Neural progenitor cell (in vitro differentiated cells): ENCODE measurements at regions not wholly inside any gene's neighbourhood (a gene's known extent, or its start where the extent isn't known, plus 50 kb on each side); places are given as distances from the start of the nearest gene placed in this dataset.

Experiments
- DNase-seq: peaks from one replicate; pipeline ENCODE4 v3.0.0-alpha.2; 2016; ENCODE audit warnings: low spot score
- H2AFZ ChIP-seq: fragments of 200-600 bp; sonication (generic); replicated peaks from 2 replicates; pipeline ENCODE4 v1.6.1; 2016; ENCODE audit warnings: antibody characterized with exemption
- H3F3A ChIP-seq: fragments of 200-600 bp; sonication (generic); 2 replicates; pipeline ENCODE4 v1.6.1; 2016; ENCODE audit warnings: antibody characterized with exemption, low read depth
- H3K27ac ChIP-seq: fragments of 200-600 bp; sonication (generic); 2 replicates; pipeline ENCODE4 v1.5.1; 2016; ENCODE audit warnings: mild to moderate bottlenecking
- H3K27me3 ChIP-seq: fragments of 200-600 bp; sonication (generic); 2 replicates; pipeline ENCODE4 v1.6.1; 2016; ENCODE audit warnings: mild to moderate bottlenecking, moderate library complexity
- H3K36me3 ChIP-seq: fragments of 200-600 bp; sonication (generic); 2 replicates; pipeline ENCODE4 v1.5.1; 2016
- H3K4me1 ChIP-seq: fragments of 200-600 bp; sonication (generic); 2 replicates; pipeline ENCODE4 v1.6.1; 2016; ENCODE audit warnings: mixed run types
- H3K4me2 ChIP-seq: fragments of 200-600 bp; sonication (generic); 2 replicates; pipeline ENCODE4 v1.6.1; 2016
- H3K4me3 ChIP-seq: fragments of 200-600 bp; sonication (generic); 2 replicates; pipeline ENCODE4 v1.5.1; 2016
- H3K79me2 ChIP-seq: fragments of 200-600 bp; sonication (generic); 2 replicates; pipeline ENCODE4 v1.6.1; 2016; ENCODE audit warnings: low read depth
- H3K9ac ChIP-seq: fragments of 200-600 bp; sonication (generic); 2 replicates; pipeline ENCODE4 v1.6.1; 2016
- H3K9me3 ChIP-seq: fragments of 200-600 bp; sonication (generic); 2 replicates; pipeline ENCODE4 v1.5.1; 2016; ENCODE audit warnings: low read depth
- H4K20me1 ChIP-seq: fragments of 200-600 bp; sonication (generic); 2 replicates; pipeline ENCODE4 v1.6.1; 2016; ENCODE audit warnings: low read depth
- H3K27ac Mint-ChIP-seq: 3 replicates; pipeline ENCODE4 v1.8.0; 2021; ENCODE audit warnings: mixed read lengths
- H3K27me3 Mint-ChIP-seq: 2 replicates; pipeline ENCODE4 v1.8.0; 2022; ENCODE audit warnings: low read depth, mild to moderate bottlenecking, inconsistent platforms, moderate library complexity, mixed read lengths; ENCODE audit not compliant: insufficient read depth
- H3K36me3 Mint-ChIP-seq: 3 replicates; pipeline ENCODE4 v1.8.0; 2021; ENCODE audit warnings: mixed read lengths
- H3K4me1 Mint-ChIP-seq: 3 replicates; pipeline ENCODE4 v1.8.0; 2021; ENCODE audit warnings: mixed read lengths
- H3K4me3 Mint-ChIP-seq: 3 replicates; pipeline ENCODE4 v1.8.0; 2021; ENCODE audit warnings: mild to moderate bottlenecking, moderate library complexity, mixed read lengths
- H3K9me3 Mint-ChIP-seq: 3 replicates; pipeline ENCODE4 v1.8.0; 2020; ENCODE audit warnings: mixed read lengths
- CTCF ChIP-seq: fragments of 200-600 bp; sonication (generic); IDR thresholded peaks from 2 replicates; pipeline ENCODE4 v1.5.1; 2017; ENCODE audit warnings: antibody characterized with exemption, mild to moderate bottlenecking
- EZH2 ChIP-seq: fragments of 200-600 bp; sonication (generic); IDR thresholded peaks from 2 replicates; pipeline ENCODE4 v1.6.1; 2017; ENCODE audit warnings: antibody characterized with exemption, mild to moderate bottlenecking, moderate library complexity
- EZH2phosphoT487 ChIP-seq: fragments of 200-600 bp; sonication (generic); IDR thresholded peaks from 2 replicates; pipeline ENCODE4 v1.6.1; 2017; ENCODE audit warnings: antibody characterized with exemption

GRCh38 chr13:99030326-99030725 is 52.5 kb upstream of the DOCK9 start:
- no peaks in the 10 kb centered on the region for H3K4me1 Mint-ChIP-seq
- Histone ChIP-seq H3K27me3 (no peaks in the 10 kb centered on the region), H3K79me2 (no peaks in the 10 kb centered on the region), H3K27ac (no peak overlapping the region), H3K9me3 (no peaks in the 10 kb centered on the region), H3K4me3 (no peak overlapping the region), H3K36me3 (no peaks in the 10 kb centered on the region), H3F3A (no peaks in the 10 kb centered on the region), H3K4me2 (no peak overlapping the region), H2AFZ (no peak overlapping the region), H4K20me1 (no peaks in the 10 kb centered on the region), H3K4me1 (no peaks in the 10 kb centered on the region), H3K9ac (no peak overlapping the region)
- TF ChIP-seq EZH2phosphoT487 (no peak), EZH2 (no peak), CTCF (no peak)
- no peaks in the 10 kb centered on the region for H3K36me3 Mint-ChIP-seq
- no peak overlapping the region for H3K27ac Mint-ChIP-seq
- H3K27me3 Mint-ChIP-seq: no peaks in the 10 kb centered on the region
- peaks cover 2% of the 10 kb centered on the region for H3K9me3 Mint-ChIP-seq
- H3K4me3 Mint-ChIP-seq: no peak overlapping the region
- no peak for DNase-seq

- H3K9ac ChIP-seq: no peak overlapping the region
- H3K9me3 ChIP-seq: no peaks in the 10 kb centered on the region
- no peaks in the 10 kb centered on the region for H3K4me1 Mint-ChIP-seq
- H3K27ac Mint-ChIP-seq: no peak overlapping the region
- no peak overlapping the region for H3K4me2 ChIP-seq
- H3K4me3 ChIP-seq: no peak overlapping the region
- no peaks in the 10 kb centered on the region for H3K4me1 ChIP-seq
- H3K27me3 Mint-ChIP-seq: no peaks in the 10 kb centered on the region
- H2AFZ ChIP-seq: no peak overlapping the region
- H3K4me3 Mint-ChIP-seq: no peak overlapping the region
- peaks cover 2% of the 10 kb centered on the region for H3K9me3 Mint-ChIP-seq
- H3K27ac ChIP-seq: no peak overlapping the region
- no peak for DNase-seq
- no peaks in the 10 kb centered on the region for H4K20me1 ChIP-seq
- H3K36me3 Mint-ChIP-seq: no peaks in the 10 kb centered on the region
- TF ChIP-seq CTCF: no peak
- H3K27me3 ChIP-seq: no peaks in the 10 kb centered on the region
- H3K79me2 ChIP-seq: no peaks in the 10 kb centered on the region
- no peaks in the 10 kb centered on the region for H3F3A ChIP-seq
- H3K36me3 ChIP-seq: no peaks in the 10 kb centered on the region
Observed at GRCh38 chr13:99031832-99032231, 54.0 kb upstream of the DOCK9 start.

GRCh38 chr13:99033814-99034213 is 56.0 kb upstream of the DOCK9 start:
- Histone ChIP-seq H3K79me2 (no peaks in the 10 kb centered on the region), H3K9ac (no peak overlapping the region), H3K27me3 (no peaks in the 10 kb centered on the region), H3K36me3 (no peaks in the 10 kb centered on the region), H3K27ac (no peak overlapping the region), H2AFZ (no peak overlapping the region), H4K20me1 (no peaks in the 10 kb centered on the region), H3K4me2 (no peak overlapping the region), H3F3A (no peaks in the 10 kb centered on the region), H3K9me3 (no peaks in the 10 kb centered on the region), H3K4me3 (no peak overlapping the region), H3K4me1 (no peaks in the 10 kb centered on the region)
- peak; percentile 33 for DNase-seq
- Mint-ChIP-seq H3K4me3 (no peak overlapping the region), H3K9me3 (no peaks in the 10 kb centered on the region), H3K27me3 (no peaks in the 10 kb centered on the region), H3K36me3 (no peaks in the 10 kb centered on the region), H3K27ac (no peak overlapping the region), H3K4me1 (no peaks in the 10 kb centered on the region)
- peak; percentile 60 for TF ChIP-seq CTCF
- no peak for TF ChIP-seq EZH2
